ENCODE measurements at regions not wholly inside any gene's neighbourhood (a gene's known extent, or its start where the extent isn't known, plus 50 kb on each side); places are given as distances from the start of the nearest gene placed in this dataset.

- no peak overlapping the region for H3K27ac ChIP-seq (ENCODE audit: low read depth, low read length, poor library complexity, severe bottlenecking)
- H3K4me3 ChIP-seq (ENCODE audit: low read depth, low read length, poor library complexity, severe bottlenecking): no peak overlapping the region
- no peak for DNase-seq (ENCODE audit: low spot score)
- no peaks in the 10 kb centered on the region for H3K36me3 ChIP-seq (ENCODE audit: insufficient read depth, low read length)
- no peak overlapping the region for H3K4me2 ChIP-seq (ENCODE audit: low read length)
- no peaks in the 10 kb centered on the region for H3K9me2 ChIP-seq (ENCODE audit: insufficient read depth, low read length)
- H3K9me3 ChIP-seq (ENCODE audit: low read length): no peaks in the 10 kb centered on the region
- H4K20me1 ChIP-seq (ENCODE audit: insufficient read depth, low read length): no peaks in the 10 kb centered on the region
- POLR2A ChIA-PET: no interaction called here
- no peaks in the 10 kb centered on the region for H3K4me1 ChIP-seq (ENCODE audit: insufficient read depth, low read length, poor library complexity, severe bottlenecking)
- no TSS peak for BruUV-seq (replicated peaks)
- CTCF ChIA-PET (ENCODE audit: unreplicated experiment): no interaction called here
- no peaks in the 10 kb centered on the region for H3K79me2 ChIP-seq (ENCODE audit: insufficient read depth, low read depth, low read length)
- TF ChIP-seq EZH2phosphoT487 (IDR thresholded peaks at IDR 0.05; ENCODE audit: borderline replicate concordance, low read depth, low read length): no peak
- TF ChIP-seq, protein P1, sequence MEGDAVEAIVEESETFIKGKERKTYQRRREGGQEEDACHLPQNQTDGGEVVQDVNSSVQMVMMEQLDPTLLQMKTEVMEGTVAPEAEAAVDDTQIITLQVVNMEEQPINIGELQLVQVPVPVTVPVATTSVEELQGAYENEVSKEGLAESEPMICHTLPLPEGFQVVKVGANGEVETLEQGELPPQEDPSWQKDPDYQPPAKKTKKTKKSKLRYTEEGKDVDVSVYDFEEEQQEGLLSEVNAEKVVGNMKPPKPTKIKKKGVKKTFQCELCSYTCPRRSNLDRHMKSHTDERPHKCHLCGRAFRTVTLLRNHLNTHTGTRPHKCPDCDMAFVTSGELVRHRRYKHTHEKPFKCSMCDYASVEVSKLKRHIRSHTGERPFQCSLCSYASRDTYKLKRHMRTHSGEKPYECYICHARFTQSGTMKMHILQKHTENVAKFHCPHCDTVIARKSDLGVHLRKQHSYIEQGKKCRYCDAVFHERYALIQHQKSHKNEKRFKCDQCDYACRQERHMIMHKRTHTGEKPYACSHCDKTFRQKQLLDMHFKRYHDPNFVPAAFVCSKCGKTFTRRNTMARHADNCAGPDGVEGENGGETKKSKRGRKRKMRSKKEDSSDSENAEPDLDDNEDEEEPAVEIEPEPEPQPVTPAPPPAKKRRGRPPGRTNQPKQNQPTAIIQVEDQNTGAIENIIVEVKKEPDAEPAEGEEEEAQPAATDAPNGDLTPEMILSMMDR (conservative IDR thresholded peaks at IDR 0.05; ENCODE audit: low read length): no peak
- H2AFZ ChIP-seq (ENCODE audit: low read length): no peak overlapping the region
- intact Hi-C loops (cut with micrococcal nuclease; ENCODE audit: unreplicated experiment): no loop called here
Measured at GRCh38 chr4:96839441-96839840, 999.5 kb downstream of the PDHA2 start.

DNA sequence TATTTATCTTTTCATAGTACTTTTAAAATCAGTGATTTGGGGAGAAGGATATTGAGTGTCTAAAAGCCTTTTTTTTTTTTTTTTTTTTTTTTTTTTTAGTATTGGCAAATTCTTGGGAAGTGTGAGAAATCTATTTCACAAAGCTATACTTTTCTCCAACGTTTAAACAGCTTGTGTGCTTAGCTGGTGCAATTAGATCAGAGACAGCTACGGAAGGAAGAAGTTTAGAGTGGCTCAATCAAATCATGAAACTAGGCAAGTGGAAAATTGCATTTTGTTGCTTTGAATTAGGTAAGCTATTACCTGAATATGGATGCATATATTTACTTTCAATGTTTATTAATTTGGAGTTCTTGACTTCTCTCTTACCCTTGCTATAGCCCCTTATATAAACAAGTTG lies 1001.9 kb downstream of the PDHA2 start:
- BruUV-seq (replicated peaks): no TSS peak
- Histone ChIP-seq H3K4me1 (ENCODE audit: insufficient read depth, low read length, poor library complexity, severe bottlenecking) (no peaks in the 10 kb centered on the region), H3K9me2 (ENCODE audit: insufficient read depth, low read length) (no peaks in the 10 kb centered on the region), H3K4me3 (ENCODE audit: low read depth, low read length, poor library complexity, severe bottlenecking) (no peak overlapping the region), H3K79me2 (ENCODE audit: insufficient read depth, low read depth, low read length) (no peaks in the 10 kb centered on the region), H4K20me1 (ENCODE audit: insufficient read depth, low read length) (no peaks in the 10 kb centered on the region), H3K27ac (ENCODE audit: low read depth, low read length, poor library complexity, severe bottlenecking) (no peak overlapping the region), H3K36me3 (ENCODE audit: insufficient read depth, low read length) (no peaks in the 10 kb centered on the region), H3K4me2 (ENCODE audit: low read length) (no peak overlapping the region), H2AFZ (ENCODE audit: low read length) (no peak overlapping the region), H3K9me3 (ENCODE audit: low read length) (no peaks in the 10 kb centered on the region)
- ChIA-PET CTCF (ENCODE audit: unreplicated experiment) (no interaction called here), POLR2A (interaction anchor here (0.5 to 0.6 kb wide), 3 partner anchors 15 to 1654 kb away, joined by 3 to 5 read pairs (median 3); no protein-coding TSS in a partner anchor)
- intact Hi-C loops (cut with micrococcal nuclease; ENCODE audit: unreplicated experiment): no loop called here
- no peak for TF ChIP-seq EZH2phosphoT487 (IDR thresholded peaks at IDR 0.05; ENCODE audit: borderline replicate concordance, low read depth, low read length)
- TF ChIP-seq, protein P1 (conservative IDR thresholded peaks at IDR 0.05; ENCODE audit: low read length): no peak
- DNase-seq (ENCODE audit: low spot score): no peak

GRCh38 chr4:96844858-96845490 lies 1005.1 kb downstream of the PDHA2 start:
- ChIA-PET POLR2A (interaction anchor here (0.6 to 0.7 kb wide), 2 partner anchors 309 to 1071 kb away, joined by 3 read pairs; no protein-coding TSS in a partner anchor), CTCF (ENCODE audit: unreplicated experiment) (no interaction called here)
- Histone ChIP-seq H3K79me2 (ENCODE audit: insufficient read depth, low read depth, low read length) (no peaks in the 10 kb centered on the region), H3K36me3 (ENCODE audit: insufficient read depth, low read length) (no peaks in the 10 kb centered on the region), H3K4me3 (ENCODE audit: low read depth, low read length, poor library complexity, severe bottlenecking) (no peak overlapping the region), H4K20me1 (ENCODE audit: insufficient read depth, low read length) (no peaks in the 10 kb centered on the region), H3K9me2 (ENCODE audit: insufficient read depth, low read length) (no peaks in the 10 kb centered on the region), H2AFZ (ENCODE audit: low read length) (no peak overlapping the region), H3K9me3 (ENCODE audit: low read length) (no peaks in the 10 kb centered on the region), H3K4me1 (ENCODE audit: insufficient read depth, low read length, poor library complexity, severe bottlenecking) (no peaks in the 10 kb centered on the region), H3K27ac (ENCODE audit: low read depth, low read length, poor library complexity, severe bottlenecking) (no peak overlapping the region), H3K4me2 (ENCODE audit: low read length) (no peak overlapping the region)
- DNase-seq (ENCODE audit: low spot score): no peak
- intact Hi-C loops (cut with micrococcal nuclease; ENCODE audit: unreplicated experiment): no loop called here
- no TSS peak for BruUV-seq (replicated peaks)
- TF ChIP-seq, protein P1 (conservative IDR thresholded peaks at IDR 0.05; ENCODE audit: low read length): no peak
- TF ChIP-seq EZH2phosphoT487 (IDR thresholded peaks at IDR 0.05; ENCODE audit: borderline replicate concordance, low read depth, low read length): no peak

Data from OCI-LY7 (cell line).